ENCODE measurements at regions not wholly inside any gene's neighbourhood (a gene's known extent, or its start where the extent isn't known, plus 50 kb on each side); places are given as distances from the start of the nearest gene placed in this dataset.

DNA sequence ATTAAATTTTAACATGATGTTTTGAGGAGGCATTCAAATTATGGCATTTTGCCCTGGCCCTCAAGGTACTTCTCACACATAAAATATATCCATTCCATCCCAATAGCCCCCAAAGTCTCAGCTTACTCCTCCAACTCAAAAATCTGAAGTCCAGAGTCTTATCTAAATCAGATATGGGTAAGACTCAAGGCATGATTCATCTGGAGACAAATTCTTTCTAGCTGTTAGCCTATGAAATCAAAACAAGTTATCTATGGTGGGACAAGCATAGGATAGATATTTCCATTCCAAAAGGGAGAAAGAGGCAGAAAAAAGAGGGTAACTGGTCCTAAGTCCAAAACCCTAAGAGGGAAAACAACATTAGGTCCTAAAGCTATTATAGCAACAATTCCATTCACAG lies 408.4 kb downstream of the ZNF608 start:
- H3K4me3 ChIP-seq, result no peak overlapping the region
- no peak for TF ChIP-seq CTCF (IDR thresholded peaks at IDR 0.05)
- H3K27ac ChIP-seq, result no peak overlapping the region
- no peak for DNase-seq (ENCODE audit: low spot score)

GRCh38 chr5:124333298-124333979 lies 413.0 kb downstream of the ZNF608 start:
- no peak for DNase-seq (ENCODE audit: low spot score)
- TF ChIP-seq CTCF (IDR thresholded peaks at IDR 0.05), result no peak
- no peak overlapping the region for H3K4me3 ChIP-seq
- no peak overlapping the region for H3K27ac ChIP-seq

DNA sequence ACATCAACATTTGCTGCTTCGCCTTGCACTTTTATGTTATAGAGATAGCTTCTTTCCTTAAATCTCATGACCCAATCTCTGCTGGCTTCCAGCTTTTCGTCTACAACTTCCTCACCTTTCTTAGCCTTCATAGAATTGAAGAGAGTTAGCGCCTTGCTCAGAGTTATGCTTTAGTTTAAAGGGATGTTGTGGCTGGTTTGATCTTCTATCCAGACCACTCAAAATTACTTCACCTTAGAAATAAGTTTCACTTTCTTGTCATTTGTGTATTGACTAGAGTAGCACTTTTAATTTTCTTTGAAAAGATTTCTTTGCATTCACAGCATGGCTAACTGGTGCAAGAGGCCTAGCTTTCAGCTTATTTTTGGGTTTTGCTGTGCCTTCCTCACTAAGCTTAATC lies 414.2 kb downstream of the ZNF608 start:
- no peak overlapping the region for H3K27ac ChIP-seq
- no peak for TF ChIP-seq CTCF (IDR thresholded peaks at IDR 0.05)
- no peak for DNase-seq (ENCODE audit: low spot score)

DNA sequence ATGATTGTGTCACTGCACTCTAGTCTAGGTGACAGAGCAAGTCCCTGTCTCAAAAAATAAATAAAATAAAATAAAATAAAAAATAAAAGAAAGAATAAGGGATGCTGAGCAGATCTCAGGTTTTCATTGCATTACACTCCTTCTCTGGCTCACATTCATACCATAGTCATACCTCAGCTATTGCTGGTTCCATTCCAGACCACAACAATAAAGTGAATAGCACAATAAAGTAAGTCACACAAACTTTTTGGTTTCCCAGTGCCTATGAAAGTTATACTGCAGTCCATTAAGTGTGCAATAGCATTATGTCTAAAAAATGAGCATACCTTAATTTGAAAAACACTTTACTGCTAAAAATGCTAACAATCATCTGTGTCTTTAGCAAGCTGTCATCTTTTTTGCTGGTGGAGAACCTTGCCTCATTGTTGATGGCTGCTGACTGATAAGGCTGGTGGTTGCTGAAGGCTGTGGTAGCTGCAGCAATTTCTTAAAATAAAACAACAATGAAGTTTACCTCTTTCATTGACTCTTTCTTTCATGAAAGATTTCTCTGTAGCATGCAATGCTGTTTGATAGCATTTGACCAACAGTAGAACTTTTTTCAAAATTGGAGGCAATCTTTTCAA lies 415.7 kb downstream of the ZNF608 start:
- TF ChIP-seq CTCF (IDR thresholded peaks at IDR 0.05), result no peak
- no peak overlapping the region for H3K4me3 ChIP-seq
- H3K27ac ChIP-seq, result no peak overlapping the region
- DNase-seq (ENCODE audit: low spot score), result no peak

More for the DNA sequence above, 414.2 kb downstream of the ZNF608 start:
- no peak overlapping the region for H3K4me3 ChIP-seq

DNA sequence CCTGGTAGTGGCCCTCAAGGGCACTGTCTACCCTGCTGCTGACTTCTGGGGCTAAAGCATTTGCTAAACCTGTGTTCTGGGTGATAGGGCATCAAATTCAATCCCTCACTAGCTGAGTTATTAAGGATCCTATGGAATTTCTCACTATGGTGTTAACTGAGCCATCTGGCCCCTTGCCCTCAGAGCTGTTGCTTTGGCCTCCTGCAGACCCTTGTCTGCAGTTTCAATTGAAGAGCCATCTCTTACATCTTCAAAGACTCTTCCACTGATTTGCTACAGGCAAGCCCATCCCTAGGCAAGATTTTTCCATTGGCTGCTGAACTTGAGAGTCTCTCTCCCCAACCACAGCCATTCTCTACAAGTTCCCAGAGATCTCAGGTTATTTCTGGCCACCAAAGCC lies 418.2 kb downstream of the ZNF608 start:
- DNase-seq (ENCODE audit: low spot score), result no peak
- Histone ChIP-seq H3K27ac (no peak overlapping the region), H3K4me3 (no peak overlapping the region)
- TF ChIP-seq CTCF (IDR thresholded peaks at IDR 0.05), result no peak

- no peak for DNase-seq (ENCODE audit: low spot score)
- no peak for TF ChIP-seq CTCF (IDR thresholded peaks at IDR 0.05)
Observed at GRCh38 chr5:124318661-124319060, 427.8 kb downstream of the ZNF608 start.

GRCh38 chr5:124317451-124317850 lies 429.0 kb downstream of the ZNF608 start:
- no peak for DNase-seq (ENCODE audit: low spot score)
- no peak overlapping the region for H3K27ac ChIP-seq
- no peak for TF ChIP-seq CTCF (IDR thresholded peaks at IDR 0.05)
- no peak overlapping the region for H3K4me3 ChIP-seq

More at GRCh38 chr5:124318661-124319060, 427.8 kb downstream of the ZNF608 start:
- Histone ChIP-seq H3K4me3 (no peak overlapping the region), H3K27ac (no peak overlapping the region)
